Neural cell (in vitro differentiated cells): ENCODE measurements at regions not wholly inside any gene's neighbourhood (a gene's known extent, or its start where the extent isn't known, plus 50 kb on each side); places are given as distances from the start of the nearest gene placed in this dataset.

Experiments
- H2AFZ ChIP-seq: fragments of 200-600, 300-800 bp; sonication (generic), shearing (Covaris generic); 2 replicates; pipeline ENCODE4 v1.6.0; 2014; ENCODE audit warnings: low read depth, mild to moderate bottlenecking, antibody characterized with exemption, low read length, moderate library complexity
- H3F3A ChIP-seq: fragments of 200-600 bp; shearing (Covaris generic); 2 replicates; pipeline ENCODE4 v1.6.1; 2016; ENCODE audit warnings: mild to moderate bottlenecking, moderate library complexity, mixed read lengths, antibody characterized with exemption, low read length; ENCODE audit not compliant: insufficient read depth, poor library complexity, severe bottlenecking
- H3K27ac ChIP-seq: fragments of 200-600, 300-800 bp; sonication (generic), shearing (Covaris generic); 2 replicates; pipeline ENCODE4 v1.5.1; 2014; ENCODE audit warnings: mild to moderate bottlenecking, low read length, moderate library complexity
- H3K27me3 ChIP-seq: fragments of 300-800, 200-600 bp; sonication (generic), shearing (Covaris generic); 2 replicates; pipeline ENCODE4 v1.6.0; 2014; ENCODE audit warnings: mild to moderate bottlenecking, low read depth, low read length, moderate library complexity; ENCODE audit not compliant: insufficient read depth
- H3K36me3 ChIP-seq: fragments of 300-800, 200-600 bp; sonication (generic), shearing (Covaris generic); 2 replicates; pipeline ENCODE4 v1.5.1; 2014; ENCODE audit warnings: mild to moderate bottlenecking, antibody characterized with exemption, low read length, moderate library complexity; ENCODE audit not compliant: insufficient read depth
- H3K4me2 ChIP-seq: fragments of 300-800, 200-600 bp; sonication (generic), shearing (Covaris generic); 2 replicates; pipeline ENCODE4 v1.6.0; 2014; ENCODE audit warnings: mild to moderate bottlenecking, low read length
- H3K4me3 ChIP-seq: fragments of 300-800, 200-600 bp; sonication (generic), shearing (Covaris generic); 2 replicates; pipeline ENCODE4 v1.5.1; 2014; ENCODE audit warnings: mild to moderate bottlenecking, low read length, moderate library complexity
- H3K79me2 ChIP-seq: fragments of 200-600 bp; shearing (Covaris generic); replicated peaks from 2 replicates; pipeline ENCODE4 v1.6.0; 2014; ENCODE audit warnings: mild to moderate bottlenecking, low read length, moderate library complexity; ENCODE audit not compliant: insufficient read depth
- H3K9ac ChIP-seq: fragments of 300-800, 200-600 bp; sonication (generic), shearing (Covaris generic); 2 replicates; pipeline ENCODE4 v1.6.1; 2016; ENCODE audit warnings: mild to moderate bottlenecking, low read length, mixed read lengths
- H3K9me2 ChIP-seq: fragments of 200-600 bp; shearing (Covaris generic); 2 replicates; pipeline ENCODE4 v1.6.1; 2016; ENCODE audit warnings: mild to moderate bottlenecking, low read length, mixed read lengths; ENCODE audit not compliant: insufficient read depth
- H3K9me3 ChIP-seq: fragments of 200-600, 300-800 bp; sonication (generic), shearing (Covaris generic); 2 replicates; pipeline ENCODE4 v1.6.1; 2016; ENCODE audit warnings: mild to moderate bottlenecking, mixed run types, low read length, moderate library complexity, mixed read lengths
- H4K20me1 ChIP-seq: fragments of 200-600 bp; shearing (Covaris generic); 2 replicates; pipeline ENCODE4 v1.6.1; 2016; ENCODE audit warnings: mild to moderate bottlenecking, mixed run types; ENCODE audit not compliant: insufficient read depth
- CTCF ChIP-seq: fragments of 450-650 bp; IDR thresholded peaks from 2 replicates; pipeline ENCODE4 v1.5.1; 2014; ENCODE audit warnings: antibody characterized with exemption, mild to moderate bottlenecking, moderate library complexity; ENCODE audit not compliant: poor library complexity, severe bottlenecking
- EP300 ChIP-seq: fragments of 450-650 bp; conservative IDR thresholded peaks from 2 replicates; pipeline ENCODE4 v1.6.1; 2014; ENCODE audit warnings: antibody characterized with exemption, mild to moderate bottlenecking, moderate library complexity; ENCODE audit not compliant: poor library complexity, severe bottlenecking
- EZH2 ChIP-seq: fragments of 200-600, 300-800 bp; shearing (Covaris generic), sonication (generic); IDR thresholded peaks from 2 replicates; pipeline ENCODE4 v1.6.1; 2014; ENCODE audit warnings: antibody characterized with exemption, low read length, borderline replicate concordance, mild to moderate bottlenecking; ENCODE audit not compliant: insufficient read depth, poor library complexity, severe bottlenecking
- MXI1 ChIP-seq: fragments of 450-650 bp; conservative IDR thresholded peaks from 2 replicates; pipeline ENCODE4 v1.6.1; 2014; ENCODE audit warnings: antibody characterized with exemption, mild to moderate bottlenecking; ENCODE audit not compliant: poor library complexity, severe bottlenecking
- POLR2AphosphoS5 ChIP-seq: IDR thresholded peaks from 2 replicates; pipeline ENCODE4 v1.6.1; 2012
- RAD21 ChIP-seq: fragments of 450-650 bp; conservative IDR thresholded peaks from 2 replicates; pipeline ENCODE4 v1.6.1; 2014; ENCODE audit warnings: antibody characterized with exemption, mild to moderate bottlenecking, moderate library complexity
- REST ChIP-seq: IDR thresholded peaks from 2 replicates; pipeline ENCODE4 v1.6.1; 2012; ENCODE audit warnings: borderline replicate concordance
- SMC3 ChIP-seq: fragments of 450-650 bp; conservative IDR thresholded peaks from 2 replicates; pipeline ENCODE4 v1.6.1; 2014; ENCODE audit warnings: antibody characterized with exemption, mild to moderate bottlenecking, moderate library complexity; ENCODE audit not compliant: poor library complexity
- TAF1 ChIP-seq: IDR thresholded peaks from 2 replicates; pipeline ENCODE4 v1.6.1; 2012; ENCODE audit warnings: low read depth

- TF ChIP-seq EP300, result no peak
- TF ChIP-seq POLR2AphosphoS5, result no peak
- no peak for TF ChIP-seq REST
- no peak for TF ChIP-seq SMC3
- TF ChIP-seq TAF1, result no peak
- TF ChIP-seq MXI1, result no peak
- TF ChIP-seq RAD21, result no peak
- TF ChIP-seq CTCF, result no peak
- no peak for TF ChIP-seq EZH2
- Histone ChIP-seq H3K27ac (no peak overlapping the region), H3K4me2 (no peak overlapping the region), H3K9me3 (no peaks in the 10 kb centered on the region), H3K9ac (no peak overlapping the region), H3K27me3 (no peaks in the 10 kb centered on the region), H3F3A (no peaks in the 10 kb centered on the region), H3K79me2 (no peaks in the 10 kb centered on the region), H4K20me1 (no peaks in the 10 kb centered on the region), H3K4me3 (no peak overlapping the region), H3K36me3 (no peaks in the 10 kb centered on the region), H3K9me2 (no peaks in the 10 kb centered on the region), H2AFZ (no peak overlapping the region)
Observed at GRCh38 chr10:43703286-43703685, 54.6 kb upstream of the ZNF32 start.

- Histone ChIP-seq H3K36me3 (no peaks in the 10 kb centered on the region), H3K27me3 (no peaks in the 10 kb centered on the region), H4K20me1 (no peaks in the 10 kb centered on the region), H3K9me2 (no peaks in the 10 kb centered on the region), H3K4me2 (no peak overlapping the region), H3K79me2 (no peaks in the 10 kb centered on the region), H3K9ac (no peak overlapping the region), H3F3A (no peaks in the 10 kb centered on the region), H3K9me3 (no peaks in the 10 kb centered on the region), H3K4me3 (no peak overlapping the region), H3K27ac (no peak overlapping the region), H2AFZ (no peak overlapping the region)
- TF ChIP-seq TAF1 (no peak), REST (no peak), POLR2AphosphoS5 (no peak), EZH2 (no peak)
Observed at GRCh38 chr10:43702936-43703281, 54.2 kb upstream of the ZNF32 start.
